ENCODE measurements at regions not wholly inside any gene's neighbourhood (a gene's known extent, or its start where the extent isn't known, plus 50 kb on each side); places are given as distances from the start of the nearest gene placed in this dataset.

GRCh38 chr7:68121056-68121455 is 1124.4 kb downstream of the TYW1 start:
- Histone ChIP-seq H3K18ac (ENCODE audit: low read depth, low read length) (no peak overlapping the region), H2AK5ac (ENCODE audit: low read depth, low read length) (no peak overlapping the region), H2BK20ac (ENCODE audit: low read depth, low read length) (no peak overlapping the region), H3K56ac (ENCODE audit: extremely low read depth, insufficient read depth, low read length) (no peak overlapping the region), H3K9me3 (ENCODE audit: control insufficient read depth, insufficient read depth, low read length) (peaks cover 17% of the 10 kb centered on the region), H2AFZ (replicated peaks; ENCODE audit: low read length, poor library complexity) (no peak overlapping the region), H4K91ac (ENCODE audit: insufficient read depth, low read depth, low read length) (no peak overlapping the region), H3K27ac (ENCODE audit: insufficient read depth, low read length) (no peak overlapping the region), H3K14ac (replicated peaks; ENCODE audit: low read depth, low read length) (no peak overlapping the region), H3K4me1 (ENCODE audit: control insufficient read depth, insufficient read depth, low read length) (no peaks in the 10 kb centered on the region), H4K8ac (ENCODE audit: low read depth in 2 of 2, low read length in 2 of 2) (no peak overlapping the region), H3K23ac (ENCODE audit: low read depth, low read length) (no peak overlapping the region), H3K4me3 (ENCODE audit: insufficient read depth, low read depth, low read length) (no peak overlapping the region), H3K9ac (ENCODE audit: low read depth, low read length) (no peak overlapping the region), H4K20me1 (ENCODE audit: insufficient read depth, low read length) (no peaks in the 10 kb centered on the region), H3K27me3 (ENCODE audit: control insufficient read depth, insufficient read depth, low read length) (no peaks in the 10 kb centered on the region), H3K36me3 (ENCODE audit: control insufficient read depth, insufficient read depth, low read length) (no peaks in the 10 kb centered on the region), H3K4ac (ENCODE audit: low read depth, low read length) (no peak overlapping the region), H2BK15ac (ENCODE audit: low read depth, low read length) (no peak overlapping the region), H4K5ac (ENCODE audit: low read depth, low read length) (no peak overlapping the region), H3K4me2 (ENCODE audit: low read depth, low read length) (no peak overlapping the region), H3K9me1 (ENCODE audit: insufficient read depth, low read length) (no peaks in the 10 kb centered on the region), H2AK9ac (replicated peaks; ENCODE audit: low read depth, low read length, poor library complexity) (no peak overlapping the region), H2BK5ac (ENCODE audit: low read depth, low read length, poor library complexity, severe bottlenecking) (no peak overlapping the region), H2BK120ac (ENCODE audit: low read depth, low read length) (no peak overlapping the region), H3K79me1 (ENCODE audit: low read depth in 1 of 2, low read length in 2 of 2) (no peaks in the 10 kb centered on the region)
- ATAC-seq (ENCODE audit: low read depth) (no peak), DNase-seq (no peak)
- intact Hi-C loops (cut with micrococcal nuclease) (no loop called here), in situ Hi-C loops (cut with MboI; ENCODE audit: low sequenced_read_pairs) (no loop called here), dilution Hi-C loops (cut with HindIII; ENCODE audit: low sequenced_read_pairs, unreplicated experiment) (no loop called here)
- no TSS peak for BruUV-seq (replicated peaks)
- POLR2A ChIA-PET (ENCODE audit: unreplicated experiment): no interaction called here
- TF ChIP-seq CEBPB (IDR thresholded peaks at IDR 0.05; ENCODE audit: low read depth, low read length) (no peak), RFX5 (IDR thresholded peaks at IDR 0.05; ENCODE audit: low read depth, low read length) (no peak), NFE2L2 (IDR thresholded peaks at IDR 0.05; ENCODE audit: low read depth, low read length) (no peak), POLR2A (IDR thresholded peaks at IDR 0.05; ENCODE audit: low read depth, low read length) (no peak)
- CTCF ChIA-PET: no interaction called here

All from IMR-90 (cell line).